ENCODE measurements at regions not wholly inside any gene's neighbourhood (a gene's known extent, or its start where the extent isn't known, plus 50 kb on each side); places are given as distances from the start of the nearest gene placed in this dataset.

DNA sequence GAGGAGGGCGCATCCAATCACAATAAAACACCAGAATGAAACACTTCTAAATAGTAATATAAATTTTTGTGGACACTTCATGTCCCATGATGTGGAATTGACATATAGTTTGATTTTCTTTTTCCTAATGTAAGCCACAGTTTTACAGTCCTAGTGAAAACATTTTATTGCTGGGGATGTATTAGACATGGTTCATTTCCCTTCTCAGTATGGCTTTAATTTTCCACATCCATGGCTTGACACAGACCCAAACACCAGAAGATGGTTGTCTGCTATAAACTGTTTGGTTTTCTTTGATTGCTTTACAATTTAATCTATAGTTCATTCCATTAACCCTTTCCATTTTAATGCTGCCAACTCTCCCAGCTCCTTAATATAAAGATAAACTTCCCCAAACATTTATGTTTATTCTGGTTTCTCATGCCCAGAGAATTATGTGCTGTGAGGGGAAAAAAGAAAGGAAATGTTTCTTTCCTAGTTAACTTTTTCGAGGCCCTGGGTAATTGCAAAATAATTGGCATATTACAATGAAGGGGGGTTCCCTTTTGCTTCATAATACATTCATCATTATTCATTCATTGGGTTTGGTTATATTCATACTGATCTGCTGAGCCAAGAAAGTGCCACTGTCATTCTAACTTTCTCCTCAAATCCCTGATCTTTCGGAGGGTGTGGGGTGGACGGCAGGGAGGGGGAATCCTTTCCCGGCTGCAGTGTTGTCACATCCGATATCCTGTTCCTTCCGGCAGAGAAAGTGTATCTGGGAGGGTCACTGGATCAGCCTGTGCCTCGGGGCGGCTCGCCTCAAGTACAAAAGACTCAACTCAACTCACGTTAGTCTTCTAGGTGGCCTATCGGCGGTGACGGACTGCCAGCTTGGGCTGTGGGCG lies 127.6 kb upstream of the TFAP2D start:
- Histone ChIP-seq H3K4me3 (ENCODE audit: low read depth, low read length, poor library complexity, severe bottlenecking) (no peak overlapping the region), H3K27ac (ENCODE audit: low read depth, low read length, poor library complexity, severe bottlenecking) (no peak overlapping the region), H3K9me3 (ENCODE audit: low read depth, low read length, poor library complexity, severe bottlenecking) (no peaks in the 10 kb centered on the region), H3K36me3 (ENCODE audit: insufficient read depth, low read length, poor library complexity, severe bottlenecking) (no peaks in the 10 kb centered on the region), H3K4me1 (ENCODE audit: insufficient read depth, low read length, poor library complexity, severe bottlenecking) (no peaks in the 10 kb centered on the region), H3K27me3 (replicated peaks; ENCODE audit: insufficient read depth, low read depth, low read length, poor library complexity) (peaks cover 17% of the 10 kb centered on the region)
- no peak for DNase-seq (ENCODE audit: low spot score)
- TF ChIP-seq, protein P1, sequence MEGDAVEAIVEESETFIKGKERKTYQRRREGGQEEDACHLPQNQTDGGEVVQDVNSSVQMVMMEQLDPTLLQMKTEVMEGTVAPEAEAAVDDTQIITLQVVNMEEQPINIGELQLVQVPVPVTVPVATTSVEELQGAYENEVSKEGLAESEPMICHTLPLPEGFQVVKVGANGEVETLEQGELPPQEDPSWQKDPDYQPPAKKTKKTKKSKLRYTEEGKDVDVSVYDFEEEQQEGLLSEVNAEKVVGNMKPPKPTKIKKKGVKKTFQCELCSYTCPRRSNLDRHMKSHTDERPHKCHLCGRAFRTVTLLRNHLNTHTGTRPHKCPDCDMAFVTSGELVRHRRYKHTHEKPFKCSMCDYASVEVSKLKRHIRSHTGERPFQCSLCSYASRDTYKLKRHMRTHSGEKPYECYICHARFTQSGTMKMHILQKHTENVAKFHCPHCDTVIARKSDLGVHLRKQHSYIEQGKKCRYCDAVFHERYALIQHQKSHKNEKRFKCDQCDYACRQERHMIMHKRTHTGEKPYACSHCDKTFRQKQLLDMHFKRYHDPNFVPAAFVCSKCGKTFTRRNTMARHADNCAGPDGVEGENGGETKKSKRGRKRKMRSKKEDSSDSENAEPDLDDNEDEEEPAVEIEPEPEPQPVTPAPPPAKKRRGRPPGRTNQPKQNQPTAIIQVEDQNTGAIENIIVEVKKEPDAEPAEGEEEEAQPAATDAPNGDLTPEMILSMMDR (conservative IDR thresholded peaks at IDR 0.05; ENCODE audit: low read depth, low read length): no peak
- no peak for TF ChIP-seq EZH2 (IDR thresholded peaks at IDR 0.05; ENCODE audit: borderline replicate concordance, low read depth, low read length, poor library complexity, severe bottlenecking)
- ChIA-PET CTCF (no interaction called here), POLR2A (ENCODE audit: low non-redundant PET) (no interaction called here)
- intact Hi-C loops (cut with micrococcal nuclease; ENCODE audit: unreplicated experiment): no loop called here
- no TSS peak for BruUV-seq (replicated peaks)

DNA sequence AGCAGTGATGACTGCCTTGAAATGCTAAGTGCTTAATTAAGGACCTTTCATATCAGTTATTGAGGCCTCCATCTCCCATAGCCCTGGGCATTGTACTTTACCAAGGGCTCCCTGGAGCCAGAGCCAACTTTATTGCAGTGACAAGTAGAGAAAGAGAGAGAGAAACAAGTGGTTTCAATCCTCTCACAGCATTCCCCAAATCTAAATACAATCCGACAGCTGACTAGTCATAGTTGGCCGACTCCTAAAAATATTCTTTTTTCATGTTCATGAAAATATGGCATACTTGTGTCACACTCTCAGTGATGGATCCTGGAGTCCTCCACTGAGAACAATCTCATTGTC lies 127.0 kb upstream of the TFAP2D start:
- CTCF ChIA-PET: no interaction called here
- DNase-seq (ENCODE audit: low spot score): no peak
- no TSS peak for BruUV-seq (replicated peaks)

DNA sequence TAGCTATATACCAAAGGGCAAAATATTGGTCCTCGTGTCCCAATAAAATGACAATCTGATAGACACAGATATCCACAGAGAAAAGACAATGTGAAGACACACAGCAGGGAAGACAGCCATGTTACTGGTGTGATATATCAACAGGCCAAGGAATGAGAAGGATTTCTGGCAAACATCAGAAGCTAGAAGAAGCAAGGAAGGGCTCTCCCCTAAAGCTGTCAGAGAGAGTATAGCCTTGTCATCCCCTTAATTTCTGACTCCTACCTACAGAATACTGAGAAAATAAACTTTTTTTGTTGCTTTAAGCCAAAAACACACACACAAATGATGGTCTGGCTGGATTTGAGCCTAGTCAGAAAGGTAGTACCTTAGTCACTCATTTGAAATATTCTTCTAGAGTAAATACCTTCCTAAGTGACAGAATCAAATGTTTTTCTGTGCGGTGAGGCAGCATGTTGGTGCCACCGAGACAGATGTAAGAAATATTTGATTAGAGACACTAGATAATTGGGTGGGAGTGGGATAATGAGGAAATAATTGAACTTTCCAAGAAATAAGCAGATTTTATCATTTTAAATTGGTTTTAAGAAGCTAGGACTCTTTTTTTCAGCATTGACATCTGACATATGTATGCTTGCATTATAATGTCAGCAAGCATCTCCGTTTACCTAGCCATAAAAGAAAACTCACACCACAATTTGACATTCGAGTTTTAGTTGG lies 123.4 kb upstream of the TFAP2D start:
- H3K27me3 ChIP-seq (replicated peaks; ENCODE audit: insufficient read depth, low read depth, low read length, poor library complexity): peaks cover 47% of the 10 kb centered on the region
- no peaks in the 10 kb centered on the region for H3K4me1 ChIP-seq (ENCODE audit: insufficient read depth, low read length, poor library complexity, severe bottlenecking)
- intact Hi-C loops (cut with micrococcal nuclease; ENCODE audit: unreplicated experiment): no loop called here
- CTCF ChIA-PET: no interaction called here
- no TSS peak for BruUV-seq (replicated peaks)
- no peaks in the 10 kb centered on the region for H3K9me3 ChIP-seq (ENCODE audit: low read depth, low read length, poor library complexity, severe bottlenecking)
- no peak overlapping the region for H3K27ac ChIP-seq (ENCODE audit: low read depth, low read length, poor library complexity, severe bottlenecking)
- POLR2A ChIA-PET (ENCODE audit: low non-redundant PET): no interaction called here
- DNase-seq (ENCODE audit: low spot score): no peak
- no peak overlapping the region for H3K4me3 ChIP-seq (ENCODE audit: low read depth, low read length, poor library complexity, severe bottlenecking)
- H3K36me3 ChIP-seq (ENCODE audit: insufficient read depth, low read length, poor library complexity, severe bottlenecking): no peaks in the 10 kb centered on the region
- no peak for TF ChIP-seq EZH2 (IDR thresholded peaks at IDR 0.05; ENCODE audit: borderline replicate concordance, low read depth, low read length, poor library complexity, severe bottlenecking)
- TF ChIP-seq, protein P1 (conservative IDR thresholded peaks at IDR 0.05; ENCODE audit: low read depth, low read length): no peak

More for the DNA sequence above, 127.0 kb upstream of the TFAP2D start:
- TF ChIP-seq EZH2 (IDR thresholded peaks at IDR 0.05; ENCODE audit: borderline replicate concordance, low read depth, low read length, poor library complexity, severe bottlenecking): no peak
- TF ChIP-seq, protein P1 (conservative IDR thresholded peaks at IDR 0.05; ENCODE audit: low read depth, low read length): no peak
- Histone ChIP-seq H3K9me3 (ENCODE audit: low read depth, low read length, poor library complexity, severe bottlenecking) (no peaks in the 10 kb centered on the region), H3K4me3 (ENCODE audit: low read depth, low read length, poor library complexity, severe bottlenecking) (no peak overlapping the region), H3K27ac (ENCODE audit: low read depth, low read length, poor library complexity, severe bottlenecking) (no peak overlapping the region), H3K27me3 (replicated peaks; ENCODE audit: insufficient read depth, low read depth, low read length, poor library complexity) (peaks cover 21% of the 10 kb centered on the region), H3K36me3 (ENCODE audit: insufficient read depth, low read length, poor library complexity, severe bottlenecking) (no peaks in the 10 kb centered on the region), H3K4me1 (ENCODE audit: insufficient read depth, low read length, poor library complexity, severe bottlenecking) (no peaks in the 10 kb centered on the region)
- POLR2A ChIA-PET (ENCODE audit: low non-redundant PET): no interaction called here
- intact Hi-C loops (cut with micrococcal nuclease; ENCODE audit: unreplicated experiment): no loop called here

All from A673 (cell line).